ENCODE measurements at regions not wholly inside any gene's neighbourhood (a gene's known extent, or its start where the extent isn't known, plus 50 kb on each side); places are given as distances from the start of the nearest gene placed in this dataset.
A peak's percentile ranks its signal among the peaks of the same experiment; 100 is the strongest.

DNA sequence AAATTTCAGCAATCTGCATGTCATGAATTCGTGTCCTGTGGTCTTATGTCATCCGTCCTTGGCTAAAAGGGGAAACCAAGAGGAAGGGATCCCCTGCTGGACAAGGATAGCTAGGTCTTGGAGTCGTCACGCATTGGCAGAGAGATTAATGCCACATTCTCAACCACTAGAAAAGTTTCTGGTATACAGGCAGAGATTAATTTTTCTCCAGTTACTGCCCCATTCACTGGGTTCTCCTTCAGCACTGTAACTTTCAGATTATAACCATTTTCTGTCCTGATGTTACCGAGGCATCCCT, 1060.6 kb upstream of the AUTS2 start:
- TF ChIP-seq CTCF (IDR thresholded peaks at IDR 0.05; ENCODE audit: control extremely low read depth in 1 of 3, insufficient read depth in 1 of 3, low read depth in 1 of 3, low read length in 3 of 3) (peak in 2 of 3 experiments; percentile 1 to 32; a peak in 2 of 4 replicates), POLR2AphosphoS5 (IDR thresholded peaks at IDR 0.05; ENCODE audit: low read depth, low read length) (no peak), TAF7 (optimal IDR thresholded peaks at IDR 0.05; ENCODE audit: borderline replicate concordance, low read depth, low read length) (no peak), MAX (IDR thresholded peaks at IDR 0.05) (no peak), TAF1 (IDR thresholded peaks at IDR 0.05; ENCODE audit: low read depth, low read length) (no peak), RAD21 (IDR thresholded peaks at IDR 0.05 in 1 of 2, conservative IDR thresholded peaks at IDR 0.05 in 1 of 2; ENCODE audit: low read depth in 2 of 2, low read length in 2 of 2) (peak; percentile 31 to 43; a peak in 2 of 4 replicates)

All from H1 (cell line).